Endothelial cell of umbilical vein (primary cell): ENCODE measurements at regions not wholly inside any gene's neighbourhood (a gene's known extent, or its start where the extent isn't known, plus 50 kb on each side); places are given as distances from the start of the nearest gene placed in this dataset.

Experiments used
- BruUV-seq: library from RNA; stranded (reverse); fragments of 400-500 nt; replicated peaks from 2 replicates; lab custom pipeline; 2021; lab: Mats Ljungman, UMichigan
- CTCF ChIA-PET: fragments of 300-600, 350-600 bp; sonication (Branson Sonifier 250); formaldehyde crosslinking; loops from one replicate; lab custom pipeline; 2021; ENCODE audit warnings: antibody characterized with exemption, inconsistent platforms; lab: Charles Lee
- POLR2A ChIA-PET: fragments of 300-600, 350-600 bp; sonication (Branson Sonifier 250); formaldehyde crosslinking; loops from one replicate; lab custom pipeline; 2021; ENCODE audit warnings: antibody characterized with exemption, inconsistent platforms; lab: Charles Lee
- DNase-seq: peaks from one replicate; pipeline ENCODE4 v3.0.0-alpha.2; 2011; ENCODE audit warnings: low read depth, low spot score
- FAIRE-seq: peaks from 2 replicates; lab custom pipeline; 2011; peaks lifted over from hg19 to GRCh38; lab: Jason Lieb, UNC
- H2AFZ ChIP-seq: 2 replicates; pipeline ENCODE4 v1.6.0; 2012; ENCODE audit warnings: low read depth, low read length, control low read depth, inconsistent platforms
- H3K27ac ChIP-seq: 2 replicates; pipeline ENCODE4 v1.5.1; 2011; ENCODE audit warnings: low read depth, mild to moderate bottlenecking, control low read depth, low read length, moderate library complexity; ENCODE audit not compliant: insufficient read depth
- H3K27me3 ChIP-seq, 2 experiments: 2 replicates each; pipeline versions ENCODE4 v1.6.0 to v1.6.1; 2011; ENCODE audit warnings: low read length in 2 of 2, mixed read lengths in 1 of 2; ENCODE audit not compliant: control insufficient read depth in 2 of 2, insufficient read depth in 2 of 2
- H3K36me3 ChIP-seq, 2 experiments: 2 replicates in 1 of 2; 3 replicates in 1 of 2; pipeline ENCODE4 v1.5.1; 2011; ENCODE audit warnings: low read length in 2 of 2, mild to moderate bottlenecking in 1 of 2, moderate library complexity in 1 of 2; ENCODE audit not compliant: control insufficient read depth in 2 of 2, insufficient read depth in 2 of 2; ENCODE audit errors: extremely low read depth in 1 of 2
- H3K4me1 ChIP-seq: 3 replicates; pipeline ENCODE4 v1.5.1; 2011; ENCODE audit warnings: mild to moderate bottlenecking, low read length; ENCODE audit not compliant: control insufficient read depth, insufficient read depth; ENCODE audit errors: extremely low read depth
- H3K4me2 ChIP-seq: 2 replicates; pipeline ENCODE4 v1.6.1; 2011; ENCODE audit warnings: low read length, control low read depth, mixed read lengths; ENCODE audit not compliant: insufficient read depth
- H3K4me3 ChIP-seq, 3 experiments: fragments of 200-600 bp in 1 of 3; sonication (generic), shearing (Covaris generic) in 1 of 3; replicated peaks in 1 of 3; 2 replicates each; pipeline ENCODE4 v1.5.1; 2011 to 2016; ENCODE audit warnings: control low read depth in 3 of 3, low read length in 3 of 3, mild to moderate bottlenecking in 2 of 3, inconsistent platforms in 1 of 3, low read depth in 1 of 3, moderate library complexity in 1 of 3; ENCODE audit not compliant: insufficient read depth in 1 of 3
- H3K79me2 ChIP-seq: 2 replicates; pipeline ENCODE4 v1.6.0; 2012; ENCODE audit warnings: low read length, inconsistent platforms; ENCODE audit not compliant: control insufficient read depth, insufficient read depth
- H3K9ac ChIP-seq: replicated peaks from 2 replicates; pipeline ENCODE3; 2011; ENCODE audit warnings: low read length, control low read depth; ENCODE audit not compliant: insufficient read depth; ENCODE audit errors: extremely low read depth
- H3K9me1 ChIP-seq: replicated peaks from 3 replicates; pipeline ENCODE4 v1.6.0; 2011; ENCODE audit warnings: mild to moderate bottlenecking, low read length; ENCODE audit not compliant: control insufficient read depth, insufficient read depth; ENCODE audit errors: extremely low read depth
- H3K9me3 ChIP-seq: replicated peaks from 2 replicates; pipeline ENCODE4 v1.5.1; 2012; ENCODE audit warnings: low read length, inconsistent platforms; ENCODE audit not compliant: control insufficient read depth, insufficient read depth
- H4K20me1 ChIP-seq: replicated peaks from 2 replicates; pipeline ENCODE3; 2011; ENCODE audit warnings: mild to moderate bottlenecking, low read length; ENCODE audit not compliant: control insufficient read depth, insufficient read depth; ENCODE audit errors: extremely low read depth
- CTCF ChIP-seq, 2 donors: IDR thresholded peaks; 1 replicate in 1 of 2; 2 replicates in 1 of 2; pipeline ENCODE4 v1.5.1; 2011; ENCODE audit warnings: low read length in 2 of 2, mild to moderate bottlenecking in 2 of 2, moderate library complexity in 2 of 2, control low read depth in 1 of 2, inconsistent platforms in 1 of 2, low read depth in 1 of 2; ENCODE audit not compliant: insufficient read depth in 1 of 2; ENCODE audit errors: extremely low read depth in 1 of 2
- EZH2 ChIP-seq: IDR thresholded peaks from 2 replicates; pipeline ENCODE4 v1.6.1; 2012; ENCODE audit warnings: borderline replicate concordance, low read depth, mild to moderate bottlenecking, moderate library complexity, low read length, inconsistent platforms; ENCODE audit not compliant: severe bottlenecking
- FOS ChIP-seq: IDR thresholded peaks from 2 replicates; pipeline ENCODE4 v1.6.1; 2011; ENCODE audit warnings: mild to moderate bottlenecking, low read length, moderate library complexity, borderline replicate concordance; ENCODE audit not compliant: insufficient read depth
- GATA2 ChIP-seq: IDR thresholded peaks from 2 replicates; pipeline ENCODE4 v1.7.0; 2011; ENCODE audit warnings: low read depth, mild to moderate bottlenecking, moderate library complexity, mixed read lengths, low read length; ENCODE audit not compliant: insufficient read length, insufficient read depth
- JUN ChIP-seq: IDR thresholded peaks from 2 replicates; pipeline ENCODE4 v1.6.1; 2011; ENCODE audit warnings: borderline replicate concordance, low read depth; ENCODE audit not compliant: insufficient read length, insufficient read depth
- MAX ChIP-seq: IDR thresholded peaks from 2 replicates; pipeline ENCODE4 v1.6.1; 2011; ENCODE audit not compliant: insufficient read depth, insufficient read length
- MYC ChIP-seq: IDR thresholded peaks from one replicate; pipeline ENCODE4 v1.6.1; 2011; ENCODE audit warnings: mild to moderate bottlenecking, low read depth, low read length
- POLR2A ChIP-seq: IDR thresholded peaks from 2 replicates; pipeline ENCODE4 v1.6.1; 2012; ENCODE audit warnings: low read depth, mild to moderate bottlenecking, control low read depth, low read length
- POLR2AphosphoS5 ChIP-seq: IDR thresholded peaks from 2 replicates; pipeline ENCODE4 v1.6.1; 2012; ENCODE audit warnings: low read depth, mild to moderate bottlenecking, control low read depth, low read length, moderate library complexity; ENCODE audit not compliant: insufficient read depth
- dilution Hi-C: fragments of 300-500 bp; cut with MboI; formaldehyde crosslinking; loops from one replicate; pipeline ENCODE4 v1.15.0; 2019; ENCODE audit warnings: low sequenced_read_pairs; ENCODE audit not compliant: extremely low pct_ligation_motif_present
- intact Hi-C: fragments of 100-400 bp; cut with micrococcal nuclease; formaldehyde crosslinking; loops from one replicate; pipeline ENCODE4 v1.10.0; 2022

- Histone ChIP-seq H3K4me1 (no peaks in the 10 kb centered on the region), H3K9me3 (no peaks in the 10 kb centered on the region), H3K36me3 (no peaks in the 10 kb centered on the region), H3K4me3 (no peak overlapping the region), H3K9me1 (no peaks in the 10 kb centered on the region), H4K20me1 (no peaks in the 10 kb centered on the region), H3K4me2 (no peak overlapping the region), H3K27me3 (no peaks in the 10 kb centered on the region), H3K9ac (no peak overlapping the region), H3K27ac (no peak overlapping the region), H2AFZ (no peak overlapping the region), H3K79me2 (no peaks in the 10 kb centered on the region)
- FAIRE-seq: no peak
- no peak for DNase-seq
- intact Hi-C loops: loop anchor here (10.0 kb wide), 1 partner anchor 697 kb away; no protein-coding TSS in a partner anchor
- ChIA-PET POLR2A (no interaction called here), CTCF (interaction anchor here (0.9 to 5.7 kb wide), 12 partner anchors 8 to 1161 kb away, joined by 3 to 72 read pairs (median 6); no protein-coding TSS in a partner anchor)
- dilution Hi-C loops: no loop called here
- TF ChIP-seq POLR2A (no peak), JUN (no peak), GATA2 (no peak), MYC (no peak), FOS (no peak), CTCF (IDR thresholded peaks at IDR 0.05; ENCODE audit: extremely low read depth in 1 of 2, insufficient read depth in 1 of 2, low read depth in 1 of 2, low read length in 2 of 2) (no peak), POLR2AphosphoS5 (no peak), EZH2 (no peak), MAX (no peak)
- no TSS peak for BruUV-seq
Measured at GRCh38 chr5:39717176-39717897, 292.6 kb upstream of the DAB2 start.
